IMR-90 (cell line): ENCODE measurements at regions not wholly inside any gene's neighbourhood (a gene's known extent, or its start where the extent isn't known, plus 50 kb on each side); places are given as distances from the start of the nearest gene placed in this dataset.

Source experiments
- ATAC-seq: fragments of 200-7000 bp; cut with Tn5 transposase; 2 replicates; pipeline ENCODE4 v1.9.1; 2020; ENCODE audit warnings: low read depth, mild to moderate bottlenecking, moderate library complexity
- BruUV-seq: library from RNA; stranded (reverse); fragments of 400-500 nt; replicated peaks from 2 replicates; lab custom pipeline; 2021; lab: Mats Ljungman, UMichigan
- CTCF ChIA-PET: fragments of 300-600 bp; formaldehyde crosslinking; extraction: SDS; loops from one replicate; lab custom pipeline; 2021; ENCODE audit warnings: antibody characterized with exemption; lab: Yijun Ruan, JAX
- POLR2A ChIA-PET: fragments of 300-600 bp; sonication (Branson Sonifier 250); formaldehyde crosslinking; loops from one replicate; lab custom pipeline; 2022; ENCODE audit warnings: antibody characterized with exemption; ENCODE audit not compliant: unreplicated experiment; lab: Charles Lee
- DNase-seq: peaks from one replicate; pipeline ENCODE4 v3.0.0; 2013
- H2AFZ ChIP-seq: replicated peaks from 2 replicates; pipeline ENCODE3; 2013; ENCODE audit warnings: low read length, mild to moderate bottlenecking; ENCODE audit not compliant: poor library complexity
- H2AK5ac ChIP-seq: 2 replicates; pipeline ENCODE4 v1.6.1; 2013; ENCODE audit warnings: low read depth, low read length, inconsistent platforms
- H2AK9ac ChIP-seq: replicated peaks from 2 replicates; pipeline ENCODE3; 2013; ENCODE audit warnings: mild to moderate bottlenecking, low read depth, low read length, moderate library complexity; ENCODE audit not compliant: poor library complexity
- H2BK120ac ChIP-seq: 2 replicates; pipeline ENCODE4 v1.6.1; 2013; ENCODE audit warnings: low read depth, low read length, inconsistent platforms
- H2BK15ac ChIP-seq: 3 replicates; pipeline ENCODE4 v1.6.1; 2013; ENCODE audit warnings: low read depth, low read length, inconsistent platforms
- H2BK20ac ChIP-seq: 2 replicates; pipeline ENCODE4 v1.6.1; 2013; ENCODE audit warnings: low read depth, mild to moderate bottlenecking, inconsistent platforms, low read length, moderate library complexity
- H2BK5ac ChIP-seq: 2 replicates; pipeline ENCODE4 v1.6.1; 2013; ENCODE audit warnings: mild to moderate bottlenecking, low read depth, low read length, inconsistent platforms; ENCODE audit not compliant: poor library complexity, severe bottlenecking
- H3K14ac ChIP-seq: replicated peaks from 2 replicates; pipeline ENCODE4 v1.6.1; 2013; ENCODE audit warnings: low read depth, low read length, inconsistent platforms
- H3K18ac ChIP-seq: 2 replicates; pipeline ENCODE4 v1.6.1; 2013; ENCODE audit warnings: low read depth, low read length, control low read depth
- H3K23ac ChIP-seq: 2 replicates; pipeline ENCODE4 v1.6.1; 2013; ENCODE audit warnings: low read depth, low read length, inconsistent platforms
- H3K27ac ChIP-seq: 2 replicates; pipeline ENCODE4 v1.5.1; 2013; ENCODE audit warnings: mild to moderate bottlenecking, control low read depth, low read length; ENCODE audit not compliant: insufficient read depth
- H3K27me3 ChIP-seq: 2 replicates; pipeline ENCODE4 v1.6.1; 2013; ENCODE audit warnings: low read length; ENCODE audit not compliant: control insufficient read depth, insufficient read depth
- H3K36me3 ChIP-seq: 2 replicates; pipeline ENCODE4 v1.6.1; 2013; ENCODE audit warnings: low read length, mixed read lengths; ENCODE audit not compliant: control insufficient read depth, insufficient read depth
- H3K4ac ChIP-seq: 2 replicates; pipeline ENCODE4 v1.6.1; 2013; ENCODE audit warnings: low read depth, low read length, inconsistent platforms
- H3K4me1 ChIP-seq: 2 replicates; pipeline ENCODE4 v1.6.1; 2013; ENCODE audit warnings: low read length, mixed read lengths; ENCODE audit not compliant: control insufficient read depth, insufficient read depth
- H3K4me2 ChIP-seq: 2 replicates; pipeline ENCODE4 v1.6.1; 2013; ENCODE audit warnings: low read depth, mild to moderate bottlenecking, control low read depth, low read length, moderate library complexity
- H3K4me3 ChIP-seq: 2 replicates; pipeline ENCODE4 v1.5.1; 2013; ENCODE audit warnings: low read depth, mild to moderate bottlenecking, control low read depth, low read length, moderate library complexity; ENCODE audit not compliant: insufficient read depth
- H3K56ac ChIP-seq: 2 replicates; pipeline ENCODE4 v1.6.1; 2013; ENCODE audit warnings: low read length, inconsistent platforms; ENCODE audit not compliant: insufficient read depth; ENCODE audit errors: extremely low read depth
- H3K79me1 ChIP-seq, 2 experiments: 2 replicates each; pipeline ENCODE4 v1.6.1; 2013; ENCODE audit warnings: low read length in 2 of 2, inconsistent platforms in 1 of 2, low read depth in 1 of 2
- H3K9ac ChIP-seq: 2 replicates; pipeline ENCODE4 v1.6.1; 2013; ENCODE audit warnings: low read depth, low read length, control low read depth
- H3K9me1 ChIP-seq: 2 replicates; pipeline ENCODE4 v1.6.1; 2013; ENCODE audit warnings: low read length, inconsistent platforms; ENCODE audit not compliant: insufficient read depth
- H3K9me3 ChIP-seq: 2 replicates; pipeline ENCODE4 v1.6.1; 2013; ENCODE audit warnings: low read length; ENCODE audit not compliant: control insufficient read depth, insufficient read depth
- H4K20me1 ChIP-seq: 2 replicates; pipeline ENCODE4 v1.6.1; 2013; ENCODE audit warnings: low read length, inconsistent platforms; ENCODE audit not compliant: insufficient read depth
- H4K5ac ChIP-seq: 2 replicates; pipeline ENCODE4 v1.6.1; 2013; ENCODE audit warnings: mild to moderate bottlenecking, low read depth, low read length, control low read depth
- H4K8ac ChIP-seq, 2 experiments: 2 replicates each; pipeline ENCODE4 v1.6.1; 2013; ENCODE audit warnings: low read depth in 2 of 2, low read length in 2 of 2, control low read depth in 1 of 2, inconsistent platforms in 1 of 2
- H4K91ac ChIP-seq: 2 replicates; pipeline ENCODE4 v1.6.1; 2013; ENCODE audit warnings: low read depth, low read length, inconsistent platforms; ENCODE audit not compliant: insufficient read depth
- BHLHE40 ChIP-seq: fragments of 150-350 bp; IDR thresholded peaks from 2 replicates; pipeline ENCODE4 v1.6.1; 2016; ENCODE audit warnings: mild to moderate bottlenecking, low read depth, low read length
- CEBPB ChIP-seq: IDR thresholded peaks from 2 replicates; pipeline ENCODE4 v1.6.1; 2012; ENCODE audit warnings: low read depth, low read length, improper control_type of control experiment
- CTCF ChIP-seq: conservative IDR thresholded peaks from 2 replicates; pipeline ENCODE4 v1.5.1; 2012; ENCODE audit warnings: mild to moderate bottlenecking, low read depth, low read length, improper control_type of control experiment
- ELK1 ChIP-seq: fragments of 150-350 bp; IDR thresholded peaks from 2 replicates; pipeline ENCODE4 v1.6.1; 2016; ENCODE audit warnings: low read depth, mild to moderate bottlenecking, low read length, moderate library complexity, borderline replicate concordance
- FOS ChIP-seq: fragments of 150-350 bp; IDR thresholded peaks from 2 replicates; pipeline ENCODE4 v1.6.1; 2016; ENCODE audit warnings: low read depth, low read length
- MXI1 ChIP-seq: IDR thresholded peaks from 2 replicates; pipeline ENCODE4 v1.6.1; 2012; ENCODE audit warnings: low read depth, mild to moderate bottlenecking, low read length, moderate library complexity, borderline replicate concordance
- NFE2L2 ChIP-seq: fragments of 150-350 bp; IDR thresholded peaks from 2 replicates; pipeline ENCODE4 v1.6.1; 2016; ENCODE audit warnings: low read depth, mild to moderate bottlenecking, low read length
- POLR2A ChIP-seq: IDR thresholded peaks from 2 replicates; pipeline ENCODE4 v1.6.1; 2012; ENCODE audit warnings: mild to moderate bottlenecking, low read depth, low read length
- RCOR1 ChIP-seq: IDR thresholded peaks from 2 replicates; pipeline ENCODE4 v1.6.1; 2012; ENCODE audit warnings: mild to moderate bottlenecking, low read length, improper control_type of control experiment; ENCODE audit not compliant: insufficient replicate concordance
- RFX5 ChIP-seq: IDR thresholded peaks from 2 replicates; pipeline ENCODE4 v1.8.0; 2012; ENCODE audit warnings: low read depth, mild to moderate bottlenecking, low read length, moderate library complexity
- WGBS, 2 experiments: methylation state at CpG; one replicate each; pipeline versions ENCODE4 v1.1.5 to v1.1.7; 2013; ENCODE audit warnings: missing lambda C conversion rate in 2 of 2; ENCODE audit not compliant: insufficient read length in 1 of 2; ENCODE audit errors: extremely low coverage in 2 of 2; 5-methylcytosine and 5-hydroxymethylcytosine counted together
- dilution Hi-C: fragments of 300-500 bp; cut with HindIII; formaldehyde crosslinking; loops from one replicate; pipeline ENCODE4 v1.14.3; 2018; ENCODE audit warnings: low sequenced_read_pairs; ENCODE audit not compliant: unreplicated experiment
- in situ Hi-C: fragments of 300-500 bp; cut with MboI; formaldehyde crosslinking; loops from 3 replicates; pipeline ENCODE4 v1.14.3; 2019; ENCODE audit warnings: low sequenced_read_pairs, inconsistent platforms, mixed read lengths
- intact Hi-C: fragments of 100-400 bp; cut with micrococcal nuclease; formaldehyde crosslinking; loops from 2 replicates; pipeline ENCODE4 v1.10.0; 2022

GRCh38 chr11:76266286-76267100, 60.2 kb upstream of the WNT11 start:
- Histone ChIP-seq H3K4me1 (peaks cover 8% of the 10 kb centered on the region), H3K23ac (no peak overlapping the region), H2BK20ac (no peak overlapping the region), H3K14ac (no peak overlapping the region), H3K4me2 (peak overlapping the region; percentile 10; the same call in 1 of the 2 replicates), H2BK15ac (no peak overlapping the region), H3K56ac (no peak overlapping the region), H2AK5ac (no peak overlapping the region), H3K9me1 (0 out of 2 replicates have a peak, but pooled peaks cover 5% of the 10 kb centered on the region), H2AK9ac (peak overlapping the region; percentile 66), H3K27me3 (peaks cover 68% of the 10 kb centered on the region), H3K9me3 (no peaks in the 10 kb centered on the region), H4K91ac (no peak overlapping the region), H3K79me1 (no peaks in the 10 kb centered on the region), H4K8ac (no peak overlapping the region), H3K27ac (no peak overlapping the region), H2AFZ (peak overlapping the region; percentile 33), H3K4ac (no peak overlapping the region), H3K9ac (no peak overlapping the region), H2BK120ac (no peak overlapping the region), H4K20me1 (peaks cover 4% of the 10 kb centered on the region; the same call in 1 of the 2 replicates), H2BK5ac (no peak overlapping the region), H3K18ac (no peak overlapping the region), H3K4me3 (no peak overlapping the region), H4K5ac (no peak overlapping the region), H3K36me3 (no peaks in the 10 kb centered on the region)
- peak; percentile 79 for DNase-seq
- no TSS peak for BruUV-seq
- in situ Hi-C loops (no loop called here), intact Hi-C loops (no loop called here), dilution Hi-C loops (no loop called here)
- ChIA-PET CTCF (no interaction called here), POLR2A (no interaction called here)
- 0% methylated on average over 1 of the region's 8 CpGs; no CpG with 5 or more reads in 1 of the 2 experiments for WGBS, 2 experiments
- TF ChIP-seq ELK1 (no peak), BHLHE40 (0 out of 2 replicates have a peak, but pooled peaks have one; percentile 25), NFE2L2 (no peak), RFX5 (no peak), CEBPB (peak; percentile 94), CTCF (no peak), MXI1 (no peak), RCOR1 (peak; percentile 63), FOS (peak; percentile 70; the same call in 1 of the 2 replicates), POLR2A (no peak)
- peak; percentile 92 for ATAC-seq
